ENCODE measurements at regions not wholly inside any gene's neighbourhood (a gene's known extent, or its start where the extent isn't known, plus 50 kb on each side); places are given as distances from the start of the nearest gene placed in this dataset.

DNA sequence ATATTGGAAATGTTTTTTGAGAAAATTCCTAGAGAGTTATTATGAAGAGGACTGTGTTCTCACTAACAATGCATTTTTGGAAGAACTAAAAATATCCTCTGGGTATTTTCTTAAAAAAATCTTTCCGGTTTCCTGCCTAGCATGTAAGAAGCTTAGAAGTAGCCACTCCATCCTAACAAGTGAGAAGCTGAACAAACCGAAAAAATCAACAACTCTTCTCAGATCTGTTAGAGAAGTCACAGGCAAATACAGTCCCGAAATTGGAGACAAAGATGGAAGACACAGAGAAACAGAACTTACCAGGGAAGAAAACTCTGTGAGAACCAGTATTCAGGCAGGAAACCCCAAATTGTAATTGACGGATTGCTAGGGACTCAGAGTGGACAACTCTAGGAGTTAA is 173.0 kb downstream of the KLF12 start:
- no peak for DNase-seq
- no peaks in the 10 kb centered on the region for H3K36me3 ChIP-seq
- no peaks in the 10 kb centered on the region for H3K27me3 ChIP-seq
- H3K4me3 ChIP-seq = no peak overlapping the region
- no peaks in the 10 kb centered on the region for H3K9me3 ChIP-seq

DNA sequence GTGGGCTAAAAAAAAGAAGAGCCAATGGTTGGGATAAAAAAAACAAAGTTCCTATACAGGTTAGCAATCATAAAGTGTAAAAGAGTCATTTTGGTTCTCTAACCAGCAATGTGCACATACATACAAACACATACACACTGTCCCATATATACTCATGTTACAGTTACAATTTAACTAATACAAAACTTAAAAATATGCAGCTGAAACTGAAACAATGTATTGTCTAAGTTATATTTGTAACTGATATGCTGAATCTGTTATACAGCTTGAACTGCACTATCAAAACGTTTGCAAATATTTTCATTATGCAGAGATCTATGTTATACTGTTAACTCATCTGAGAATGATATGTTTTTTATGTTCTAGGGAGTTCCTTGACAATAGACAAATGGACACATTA is 173.7 kb downstream of the KLF12 start:
- Histone ChIP-seq H3K9me3 (no peaks in the 10 kb centered on the region), H3K4me3 (no peak overlapping the region), H3K36me3 (no peaks in the 10 kb centered on the region)

DNA sequence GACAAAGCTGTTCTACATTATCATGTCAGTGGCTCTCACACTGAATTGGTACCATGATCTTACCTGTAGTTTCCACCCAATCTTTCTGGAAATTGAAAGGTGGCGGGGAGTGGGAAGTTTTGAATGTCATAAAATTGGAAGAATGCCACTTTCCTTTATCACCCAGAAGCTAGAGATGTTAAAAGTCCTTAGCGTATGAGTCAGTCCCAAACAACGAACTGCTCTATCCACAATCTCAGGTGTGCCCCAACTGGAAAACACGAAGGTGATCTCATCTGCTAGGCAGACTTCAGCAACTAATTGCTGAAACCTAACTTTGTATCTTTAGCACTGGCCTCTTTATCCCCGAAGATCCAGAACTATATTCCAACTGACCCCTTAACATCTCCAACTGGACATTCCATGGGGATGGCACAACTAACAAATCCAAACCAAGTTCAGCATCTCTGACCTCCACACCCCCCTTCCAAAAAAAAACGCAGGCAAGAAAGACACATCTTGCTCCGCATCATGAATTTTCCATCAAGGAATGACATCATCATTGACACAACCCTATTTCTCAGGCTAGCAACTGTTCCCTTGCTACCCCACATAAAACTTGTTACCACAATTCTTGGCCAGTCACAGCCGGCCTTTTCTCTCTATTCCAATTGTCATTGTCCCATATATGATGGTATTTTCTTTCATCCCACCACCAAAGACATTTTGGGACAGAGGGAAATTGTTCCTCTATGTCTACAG is 175.4 kb downstream of the KLF12 start:
- no peaks in the 10 kb centered on the region for H3K36me3 ChIP-seq
- no peak for DNase-seq
- H3K27me3 ChIP-seq = no peaks in the 10 kb centered on the region
- no peaks in the 10 kb centered on the region for H3K9me3 ChIP-seq
- no peak overlapping the region for H3K4me3 ChIP-seq

More for the DNA sequence above, 173.7 kb downstream of the KLF12 start:
- DNase-seq = no peak
- no peaks in the 10 kb centered on the region for H3K27me3 ChIP-seq

DNA sequence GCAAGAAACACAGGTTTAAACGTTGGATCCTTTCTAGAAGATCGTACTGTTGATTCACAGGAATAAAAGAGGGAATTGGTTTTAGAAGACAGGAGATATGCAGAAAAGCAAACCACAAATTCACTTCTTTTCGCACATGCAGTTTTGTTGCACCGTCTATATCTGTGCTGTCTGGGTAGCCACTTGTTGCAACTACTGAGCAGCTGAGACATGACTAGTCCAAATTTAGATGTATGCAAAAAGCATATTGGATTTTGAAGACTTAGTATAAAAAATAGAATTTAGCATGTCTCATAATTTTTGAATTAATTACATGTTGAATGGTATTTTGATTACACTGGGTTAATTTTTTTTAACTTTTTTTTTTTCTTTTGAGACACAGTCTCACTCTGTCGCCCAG is 176.3 kb downstream of the KLF12 start:
- no peak for DNase-seq
- Histone ChIP-seq H3K4me3 (no peak overlapping the region), H3K9me3 (no peaks in the 10 kb centered on the region), H3K27me3 (no peaks in the 10 kb centered on the region), H3K36me3 (no peaks in the 10 kb centered on the region)

DNA sequence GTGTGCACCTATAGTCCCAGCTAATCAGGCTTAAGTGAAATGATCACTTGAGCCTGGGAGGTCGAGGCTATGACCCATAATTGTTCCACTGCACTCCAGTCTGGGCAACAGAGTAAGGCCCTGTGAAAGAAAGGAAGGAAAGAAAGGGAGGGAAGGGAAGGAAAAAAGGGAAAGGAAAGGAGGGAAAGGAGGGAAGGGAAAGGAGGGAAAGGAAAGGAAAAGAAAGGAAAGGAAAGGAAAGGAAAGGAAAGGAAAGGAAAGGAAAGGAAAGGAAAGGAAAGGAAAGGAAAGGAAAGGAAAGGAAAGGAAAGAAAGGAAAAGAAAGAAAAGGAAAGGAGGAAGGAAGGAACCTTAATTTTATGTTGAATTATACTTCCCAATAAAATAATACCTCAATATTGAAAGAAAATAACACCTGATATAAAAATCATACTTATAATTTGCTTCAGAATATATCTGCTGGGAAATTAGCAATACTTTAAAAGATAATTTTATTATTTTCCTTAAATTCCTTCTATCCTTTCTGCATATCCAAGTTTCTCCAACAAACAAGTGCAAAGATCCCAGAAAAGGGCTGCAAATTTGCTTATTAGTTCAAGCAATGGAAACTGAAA is 177.3 kb downstream of the KLF12 start:
- H3K36me3 ChIP-seq = no peaks in the 10 kb centered on the region
- H3K27me3 ChIP-seq = no peaks in the 10 kb centered on the region
- no peak overlapping the region for H3K4me3 ChIP-seq
- H3K9me3 ChIP-seq = no peaks in the 10 kb centered on the region
- DNase-seq = no peak

DNA sequence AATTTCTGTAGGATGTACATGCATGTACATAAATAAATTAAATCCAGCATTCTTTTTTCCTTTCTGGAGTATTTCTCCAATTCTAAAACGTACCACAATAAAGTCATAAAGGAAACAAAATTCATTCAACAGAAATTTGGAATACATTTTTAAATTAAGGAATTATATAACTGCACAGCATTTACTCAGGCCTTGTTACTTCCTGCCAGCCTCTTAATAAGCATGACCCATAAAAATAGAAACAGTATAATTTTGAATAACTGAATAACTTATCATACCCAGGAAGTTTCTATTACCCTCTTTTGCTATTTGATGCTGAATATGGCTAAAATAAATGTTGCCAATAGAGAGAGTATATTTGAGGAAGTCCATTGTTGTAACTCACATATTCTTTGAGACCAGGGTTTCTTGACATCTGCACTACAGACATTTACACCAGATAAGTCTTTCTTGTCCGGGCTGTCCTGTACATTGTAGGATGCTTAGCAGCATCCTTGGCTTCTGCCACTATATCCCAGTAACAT is 178.2 kb downstream of the KLF12 start:
- DNase-seq = no peak
- no peaks in the 10 kb centered on the region for H3K27me3 ChIP-seq
- H3K9me3 ChIP-seq = no peaks in the 10 kb centered on the region
- no peaks in the 10 kb centered on the region for H3K36me3 ChIP-seq
- no peak overlapping the region for H3K4me3 ChIP-seq

DNA sequence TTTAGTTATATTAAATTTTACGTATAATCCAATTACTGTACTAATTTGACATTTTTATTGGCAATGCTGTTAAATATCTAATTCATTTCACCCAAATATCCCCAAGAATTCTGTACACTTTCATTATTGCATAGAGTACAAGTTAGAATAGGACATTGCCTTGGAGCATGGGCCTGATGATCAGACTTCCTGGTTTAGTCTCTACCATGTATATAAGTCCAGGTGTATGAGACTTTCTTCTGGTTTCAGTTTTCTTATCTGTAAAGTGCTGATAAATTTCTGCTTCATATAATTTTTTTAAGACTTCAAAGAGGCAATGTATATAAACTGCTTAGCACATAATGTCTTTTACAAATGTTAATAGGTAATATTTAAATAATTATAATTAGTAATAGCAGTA is 179.4 kb downstream of the KLF12 start:
- H3K4me3 ChIP-seq = no peak overlapping the region
- H3K9me3 ChIP-seq = no peaks in the 10 kb centered on the region
- no peaks in the 10 kb centered on the region for H3K36me3 ChIP-seq
- H3K27me3 ChIP-seq = no peaks in the 10 kb centered on the region
- no peak for DNase-seq

DNA sequence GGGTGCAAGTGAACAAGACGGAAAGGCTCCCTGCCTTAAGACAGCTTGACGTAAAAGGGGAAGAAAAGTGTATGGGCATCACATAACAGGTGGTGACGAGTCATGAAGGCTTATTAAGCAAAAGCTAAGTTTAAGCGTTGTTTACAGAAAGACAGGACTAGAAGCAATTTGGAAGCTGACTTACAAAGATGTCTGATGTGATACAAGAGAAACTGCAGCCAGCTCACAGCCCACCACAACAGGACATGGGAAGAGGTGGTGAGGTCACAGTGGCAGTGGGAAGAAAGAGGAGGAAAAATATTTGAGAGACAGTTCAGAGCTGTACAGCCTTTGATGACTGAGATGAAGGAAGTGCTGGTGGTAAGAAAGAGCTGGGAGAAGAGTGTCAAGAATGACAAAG is 181.6 kb downstream of the KLF12 start:
- Histone ChIP-seq H3K36me3 (no peaks in the 10 kb centered on the region), H3K27me3 (no peaks in the 10 kb centered on the region), H3K9me3 (no peaks in the 10 kb centered on the region), H3K4me3 (no peak overlapping the region)
- no peak for DNase-seq

DNA sequence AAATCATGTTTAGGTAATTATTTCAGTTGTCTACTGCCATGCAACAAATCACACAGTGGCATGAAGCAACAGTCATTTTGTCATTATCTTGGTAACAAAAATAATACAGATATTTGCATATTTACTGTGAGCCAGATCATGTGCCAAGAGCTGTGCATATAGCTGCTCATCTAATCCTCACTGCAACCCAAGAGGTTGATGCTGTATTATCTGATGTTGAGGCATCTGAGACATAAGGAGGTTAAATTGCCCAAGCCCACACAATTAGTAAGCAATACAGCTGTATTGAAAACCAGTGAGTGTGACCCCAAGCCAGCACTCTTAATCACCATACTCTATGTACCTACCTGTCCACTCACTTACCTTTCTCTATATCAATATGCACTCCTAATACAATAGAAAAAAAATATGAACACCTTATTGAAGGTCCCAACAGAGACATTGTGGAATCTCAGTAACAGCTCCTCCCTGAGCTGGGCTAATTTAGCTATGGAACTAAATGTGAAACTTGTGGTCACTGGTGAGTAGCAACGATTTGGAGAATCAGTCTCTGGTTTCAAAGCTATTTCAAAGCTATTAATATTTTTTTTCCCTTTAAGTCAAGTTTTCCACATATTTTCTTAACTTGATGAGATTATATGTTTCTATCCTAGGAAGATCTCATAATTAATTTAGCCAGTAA is 185.2 kb downstream of the KLF12 start:
- no peaks in the 10 kb centered on the region for H3K27me3 ChIP-seq
- no peaks in the 10 kb centered on the region for H3K9me3 ChIP-seq
- no peak for DNase-seq
- no peak overlapping the region for H3K4me3 ChIP-seq
- H3K36me3 ChIP-seq = no peaks in the 10 kb centered on the region

DNA sequence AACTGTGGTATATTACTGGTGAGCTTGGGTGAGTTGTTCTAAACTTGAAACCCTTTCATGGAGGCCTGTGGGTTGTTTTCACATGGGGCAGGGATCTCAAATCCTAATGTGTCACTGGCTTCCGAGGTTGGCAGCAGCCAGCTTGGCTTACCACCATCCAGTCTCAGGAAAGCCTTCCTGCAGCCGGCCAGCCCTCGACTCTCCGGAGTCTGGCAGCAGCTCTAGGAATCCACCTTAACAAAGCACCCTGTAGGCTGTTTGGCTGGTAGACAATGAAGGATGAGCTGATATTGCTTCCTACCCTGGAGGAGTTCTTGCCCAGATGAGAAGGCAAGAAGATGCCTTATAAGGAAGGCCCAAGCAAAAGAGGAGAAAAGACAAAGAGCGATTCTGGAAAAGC is 188.3 kb downstream of the KLF12 start:
- H3K4me3 ChIP-seq = no peak overlapping the region
- peak; percentile 70 for DNase-seq
- no peaks in the 10 kb centered on the region for H3K9me3 ChIP-seq
- H3K27me3 ChIP-seq = no peaks in the 10 kb centered on the region
- no peaks in the 10 kb centered on the region for H3K36me3 ChIP-seq

DNA sequence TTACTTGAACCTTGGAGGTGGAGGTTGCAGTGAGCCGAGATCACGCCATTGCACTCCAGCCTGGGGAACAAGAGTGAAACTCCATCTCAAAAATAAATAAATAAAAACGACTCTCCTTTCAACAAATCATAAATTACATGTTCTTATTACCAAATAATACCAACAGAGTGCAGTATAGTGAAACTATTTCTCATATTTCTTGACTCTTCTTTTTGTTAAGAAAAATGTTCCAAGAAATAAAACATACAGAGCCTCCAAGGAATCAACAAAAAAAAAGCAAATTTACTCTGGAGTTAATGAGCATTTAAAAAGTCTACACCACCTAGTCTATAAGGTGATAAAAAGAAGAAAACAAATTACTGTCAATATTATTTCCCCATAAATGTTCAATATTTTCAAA is 188.8 kb downstream of the KLF12 start:
- no peak for DNase-seq
- Histone ChIP-seq H3K27me3 (no peaks in the 10 kb centered on the region), H3K4me3 (no peak overlapping the region), H3K9me3 (no peaks in the 10 kb centered on the region), H3K36me3 (no peaks in the 10 kb centered on the region)

DNA sequence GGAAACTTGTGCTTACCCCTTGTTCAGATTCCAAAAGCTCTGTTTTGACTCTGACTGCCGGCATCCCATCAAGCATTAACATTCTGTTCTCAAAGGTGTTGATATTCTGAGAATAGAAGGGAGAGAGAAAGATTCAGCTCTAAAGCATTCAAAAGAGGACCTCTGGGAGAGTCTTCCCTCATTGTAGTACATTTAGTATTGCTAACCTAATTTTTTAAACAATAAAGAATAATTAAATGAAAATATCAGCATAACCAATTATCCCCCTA is 190.3 kb downstream of the KLF12 start:
- Histone ChIP-seq H3K9me3 (no peaks in the 10 kb centered on the region), H3K36me3 (no peaks in the 10 kb centered on the region), H3K4me3 (no peak overlapping the region), H3K27me3 (no peaks in the 10 kb centered on the region)
- DNase-seq = no peak

DNA sequence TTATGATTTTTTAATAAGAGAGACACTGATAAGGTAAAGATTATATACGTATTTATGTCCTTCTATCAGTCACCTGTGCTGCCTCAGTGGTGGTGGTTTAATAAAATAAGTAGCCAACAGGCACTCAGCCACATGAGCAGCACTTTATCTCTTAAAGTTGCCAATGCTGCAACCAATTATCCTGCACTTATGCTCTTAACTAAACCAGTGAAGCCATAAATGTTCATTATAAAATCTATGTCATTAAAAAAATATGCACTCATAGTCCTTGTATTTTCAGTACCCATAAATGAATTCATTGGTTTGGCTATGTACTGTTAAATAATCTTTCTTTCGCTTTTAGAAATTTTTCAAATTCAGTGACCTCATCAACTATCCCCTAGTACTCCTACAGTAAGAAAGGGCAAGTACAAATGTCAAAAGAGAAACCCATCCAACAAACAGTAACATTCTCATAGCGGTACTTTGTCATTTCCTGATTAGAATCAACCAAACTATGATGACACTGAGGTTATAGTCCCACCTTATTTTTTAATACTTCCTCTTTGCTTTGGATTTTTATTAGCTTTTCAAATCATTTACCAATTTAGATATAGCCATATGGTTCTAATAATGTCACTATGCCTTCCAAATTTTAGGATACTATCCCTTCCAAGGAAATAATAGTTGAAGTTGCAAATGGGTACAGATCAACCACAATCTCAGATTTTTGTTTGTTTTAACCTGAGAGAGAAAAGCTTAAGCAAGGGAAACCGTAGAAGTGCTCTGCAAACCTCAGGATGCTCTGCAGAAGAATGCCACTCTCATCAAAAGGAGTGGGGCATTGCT is 190.9 kb downstream of the KLF12 start:
- Histone ChIP-seq H3K4me3 (no peak overlapping the region), H3K36me3 (no peaks in the 10 kb centered on the region), H3K27me3 (no peaks in the 10 kb centered on the region), H3K9me3 (no peaks in the 10 kb centered on the region)
- no peak for DNase-seq

DNA sequence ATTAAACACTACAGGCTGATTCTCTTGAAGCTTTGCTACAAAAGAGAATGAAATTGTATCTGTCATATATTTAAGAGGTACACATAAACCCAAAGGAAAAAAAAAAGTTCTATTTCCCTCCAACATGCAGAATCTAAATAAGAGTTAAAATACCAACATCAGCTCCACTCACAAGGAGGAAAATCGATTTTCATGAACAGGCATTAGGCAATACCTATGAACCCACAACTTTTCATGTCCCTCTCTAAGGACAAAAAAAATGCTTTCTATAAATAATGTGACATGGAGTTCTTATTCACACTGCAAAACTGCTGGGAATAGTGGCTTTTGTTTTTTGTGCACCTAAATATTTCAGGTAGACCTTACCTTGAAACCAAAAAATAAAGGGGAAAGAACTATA is 192.5 kb downstream of the KLF12 start:
- Histone ChIP-seq H3K9me3 (no peaks in the 10 kb centered on the region), H3K36me3 (no peaks in the 10 kb centered on the region), H3K27me3 (no peaks in the 10 kb centered on the region), H3K4me3 (no peak overlapping the region)
- no peak for DNase-seq

DNA sequence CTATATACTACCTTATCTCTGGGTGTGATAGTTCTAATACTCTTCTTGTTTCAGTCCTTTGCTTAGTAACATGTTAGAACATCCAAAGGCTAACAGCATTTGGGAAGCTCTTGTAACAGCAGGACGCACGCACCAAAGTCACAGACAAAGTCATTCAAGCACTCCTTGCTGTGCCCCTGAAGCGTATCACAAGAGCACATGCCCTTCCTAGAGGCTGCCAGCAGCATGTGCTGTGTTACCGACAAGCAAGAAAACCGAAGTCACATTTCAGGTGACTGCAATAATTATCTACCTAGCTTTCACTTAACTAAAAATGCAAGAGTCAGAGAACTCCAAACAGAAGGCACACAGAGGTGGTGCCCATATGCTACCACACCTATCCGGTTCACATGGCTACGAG is 194.1 kb downstream of the KLF12 start:
- no peak for DNase-seq
- no peak overlapping the region for H3K4me3 ChIP-seq
- no peaks in the 10 kb centered on the region for H3K9me3 ChIP-seq
- no peaks in the 10 kb centered on the region for H3K36me3 ChIP-seq
- H3K27me3 ChIP-seq = no peaks in the 10 kb centered on the region

DNA sequence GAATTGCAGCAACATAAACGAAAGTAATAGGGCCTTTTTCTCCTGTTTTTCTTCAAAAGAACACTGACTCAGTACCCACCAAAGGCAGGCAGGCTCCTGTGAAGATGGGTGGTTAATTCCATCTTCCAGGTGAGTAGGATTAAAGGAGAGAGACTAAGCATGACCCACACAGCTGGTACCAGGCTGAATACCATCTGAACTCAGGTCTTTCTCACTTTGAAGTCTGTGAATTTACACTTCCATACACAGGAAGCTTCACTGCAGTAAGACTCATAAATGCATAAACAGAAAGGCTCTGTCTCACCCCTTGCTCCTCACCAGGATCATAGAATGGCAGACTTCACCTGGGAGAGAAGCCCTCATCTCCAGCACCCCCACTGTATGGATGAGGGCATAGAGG is 194.6 kb downstream of the KLF12 start:
- DNase-seq = no peak
- no peaks in the 10 kb centered on the region for H3K36me3 ChIP-seq
- H3K27me3 ChIP-seq = no peaks in the 10 kb centered on the region
- H3K9me3 ChIP-seq = no peaks in the 10 kb centered on the region
- no peak overlapping the region for H3K4me3 ChIP-seq

DNA sequence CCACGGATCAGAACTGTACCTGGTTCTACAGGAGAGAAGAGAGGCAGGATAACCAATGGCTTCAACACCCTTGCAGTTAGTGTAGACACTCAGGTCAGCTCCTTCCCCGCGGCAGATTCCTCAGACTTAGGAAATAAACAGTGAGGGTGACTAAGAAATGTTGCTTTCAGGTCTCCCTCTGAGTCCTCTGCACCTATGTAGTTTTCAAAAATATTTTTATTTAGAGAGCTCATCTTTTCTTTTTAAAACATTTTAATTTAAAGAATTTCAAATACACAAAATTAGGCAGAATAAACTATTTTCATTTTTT is 195.2 kb downstream of the KLF12 start:
- H3K9me3 ChIP-seq = no peaks in the 10 kb centered on the region
- H3K36me3 ChIP-seq = no peaks in the 10 kb centered on the region
- DNase-seq = no peak
- H3K27me3 ChIP-seq = no peaks in the 10 kb centered on the region
- no peak overlapping the region for H3K4me3 ChIP-seq
